Activated naive CD4-positive, alpha-beta T cell treated with Interleukin-2 at 50 U/mL for 16 hours (primary cell): ENCODE measurements at regions not wholly inside any gene's neighbourhood (a gene's known extent, or its start where the extent isn't known, plus 50 kb on each side); places are given as distances from the start of the nearest gene placed in this dataset.
"Not testable (repeated sequence)": the region's sequence is repeated elsewhere in the genome, so short reads cannot be mapped to it uniquely, and the experiment has no call there.

Experiments used
- DNase-seq: peaks from one replicate; pipeline ENCODE4 v3.0.0-alpha.2; 2020

DNA sequence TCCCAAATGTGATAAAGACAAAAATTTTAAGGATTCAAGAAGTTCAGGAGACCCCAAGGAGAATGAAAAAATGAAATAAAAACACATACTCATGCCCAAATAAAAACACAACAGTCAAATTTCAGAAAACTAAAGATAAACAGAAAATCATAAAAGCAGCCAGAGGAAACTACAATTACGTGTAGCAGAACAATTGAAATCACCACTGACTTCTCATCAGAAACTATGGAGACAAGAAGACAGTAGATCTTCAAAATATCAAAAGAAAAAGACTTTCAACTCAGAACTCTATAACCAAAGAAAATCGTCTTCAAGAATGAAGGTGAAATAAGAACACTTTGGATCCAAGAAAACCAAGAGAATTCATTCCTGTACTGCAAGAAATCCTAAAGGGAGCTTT, 54.9 kb downstream of the DIO3 start:
- DNase-seq = no peak

DNA sequence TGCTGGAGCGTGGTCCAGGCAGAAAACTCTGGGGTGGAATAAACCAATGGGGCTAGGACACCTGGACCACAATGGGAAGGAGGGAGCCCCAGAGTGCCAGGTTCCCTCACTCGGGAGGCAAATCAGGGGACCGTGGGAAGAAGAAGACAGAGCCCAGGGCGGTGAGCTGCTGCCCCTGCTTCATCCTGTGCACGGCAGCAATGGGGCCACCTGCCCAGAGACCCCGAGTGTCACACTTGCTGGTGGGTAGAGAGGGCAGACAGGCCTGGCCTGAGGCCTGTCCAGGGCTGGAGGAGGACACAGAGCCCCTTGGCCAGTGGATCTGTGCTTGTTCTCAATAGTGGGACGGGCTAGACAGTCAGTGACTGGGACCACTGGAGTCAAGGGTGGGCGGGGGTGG, 58.2 kb downstream of the DIO3 start:
- no peak for DNase-seq

DNA sequence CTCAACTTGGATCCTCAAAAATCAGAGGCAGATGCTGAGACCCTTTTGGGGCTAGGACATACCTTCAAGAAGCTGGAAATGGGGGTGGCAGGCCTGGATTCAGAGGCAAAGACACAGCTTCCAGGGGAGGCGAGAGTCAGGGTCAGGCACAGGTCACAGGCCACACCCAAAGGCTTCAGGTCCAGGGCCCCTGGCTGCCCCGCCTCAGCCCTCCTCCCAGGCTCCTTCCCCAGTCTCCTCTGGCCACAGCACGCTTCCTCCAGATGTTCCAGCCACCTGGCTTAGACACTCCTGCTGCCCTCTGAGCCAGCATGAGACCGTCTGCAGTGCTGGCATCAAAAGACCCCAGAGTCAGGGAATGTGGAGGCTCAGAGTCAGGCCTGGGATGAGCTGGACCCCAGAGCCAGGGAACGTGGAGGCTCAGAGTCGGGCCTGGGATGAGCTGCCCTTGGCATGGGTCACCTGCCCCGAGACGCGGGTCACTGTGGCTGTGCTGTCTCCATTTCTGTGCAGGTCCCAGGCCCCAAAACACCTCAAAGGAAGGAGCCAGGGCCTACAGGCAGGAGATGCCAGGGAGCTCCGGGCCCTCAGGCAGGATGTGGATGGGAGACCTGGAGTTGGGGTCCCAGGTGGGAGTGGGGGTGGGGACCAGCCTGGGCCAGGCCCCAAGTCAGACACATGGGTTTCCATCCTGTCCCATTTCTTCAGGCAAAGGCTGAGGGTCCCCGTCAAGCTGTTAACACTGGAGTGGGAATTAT, 58.9 kb downstream of the DIO3 start:
- no peak for DNase-seq

DNA sequence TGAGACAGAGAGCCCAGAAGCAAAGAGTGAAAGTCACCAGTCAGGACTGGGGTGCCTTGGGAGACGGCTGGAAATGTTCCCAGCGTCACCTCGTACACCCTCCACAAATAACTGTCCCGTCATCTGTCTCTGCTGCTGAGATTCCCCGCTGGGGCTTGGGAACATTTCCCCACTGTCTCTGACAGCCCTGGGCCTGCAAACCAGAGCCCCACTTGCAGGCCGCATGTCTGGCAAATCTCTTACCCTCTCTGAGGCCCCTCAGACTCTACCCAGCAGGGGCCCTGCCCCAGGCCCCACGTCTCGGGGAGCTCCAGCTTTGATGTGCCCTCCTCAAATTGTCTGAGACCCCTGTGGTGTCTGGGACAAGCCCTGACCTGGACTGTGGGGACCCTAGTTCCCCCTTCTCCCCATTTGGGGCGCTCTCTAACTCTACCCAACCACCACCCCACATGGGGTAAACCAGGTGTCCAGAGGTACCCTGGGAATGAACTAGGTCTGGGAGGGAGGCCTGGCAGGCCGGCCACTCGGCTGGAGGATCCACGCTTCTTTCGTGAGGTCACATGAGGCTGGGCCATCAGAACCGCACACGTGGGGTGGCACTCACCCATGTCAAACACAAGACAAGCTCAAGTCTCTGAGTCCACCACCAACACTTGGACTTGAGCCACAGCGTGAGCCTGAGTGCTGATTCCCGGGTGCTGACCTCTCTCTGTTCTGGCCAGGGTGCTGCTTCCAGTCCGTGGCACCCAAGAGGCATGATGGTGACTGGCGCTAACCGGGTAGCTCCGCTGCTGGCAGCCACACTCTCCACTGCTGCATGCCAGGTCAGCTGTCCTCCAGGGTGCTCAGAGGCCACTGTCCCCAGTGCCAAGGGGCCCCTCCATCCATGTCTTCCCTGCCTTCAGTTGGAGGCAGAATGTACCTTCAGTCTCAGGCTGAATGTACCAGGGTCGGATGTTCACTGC, 59.8 kb downstream of the DIO3 start:
- no peak for DNase-seq

DNA sequence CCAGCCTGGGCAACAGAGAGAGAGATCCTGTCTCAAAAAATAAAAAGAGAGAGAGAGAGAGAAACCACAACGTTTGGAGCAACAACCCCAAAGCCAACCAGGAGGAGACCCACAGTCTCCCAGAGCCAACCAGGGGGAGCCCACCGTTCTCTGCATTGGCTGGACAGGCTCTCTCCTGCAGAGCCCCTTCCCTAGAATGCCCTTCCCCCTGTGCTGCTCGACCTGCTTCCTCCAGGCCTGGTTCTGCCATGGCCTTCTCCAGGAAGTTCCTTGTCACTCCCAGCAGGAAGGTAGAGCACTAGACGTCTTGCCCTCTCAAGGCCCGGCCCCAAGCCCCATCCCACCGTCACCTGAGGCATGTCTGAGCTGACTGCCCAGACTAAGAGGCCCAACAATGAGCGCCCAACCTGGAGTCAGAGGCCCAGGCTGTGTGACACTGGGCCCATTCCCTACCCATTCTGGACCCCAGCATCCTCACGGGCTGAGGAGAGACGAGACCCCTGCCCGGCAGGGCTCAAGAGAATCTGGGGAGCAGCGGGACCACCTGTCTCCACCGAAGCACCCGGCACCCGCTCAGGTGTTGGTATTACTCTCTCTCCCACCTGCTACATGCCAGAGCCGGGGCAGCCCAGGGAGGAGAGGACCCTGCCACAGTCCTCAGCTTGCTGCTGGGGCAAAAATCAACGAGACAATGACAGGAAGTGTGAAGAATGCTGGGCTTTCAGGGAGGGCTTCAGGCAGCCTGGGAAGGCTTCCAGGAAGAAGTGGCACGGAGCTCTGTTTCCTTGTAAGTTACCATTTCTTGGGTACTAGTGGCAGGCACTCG, 61.2 kb downstream of the DIO3 start:
- no peak for DNase-seq

DNA sequence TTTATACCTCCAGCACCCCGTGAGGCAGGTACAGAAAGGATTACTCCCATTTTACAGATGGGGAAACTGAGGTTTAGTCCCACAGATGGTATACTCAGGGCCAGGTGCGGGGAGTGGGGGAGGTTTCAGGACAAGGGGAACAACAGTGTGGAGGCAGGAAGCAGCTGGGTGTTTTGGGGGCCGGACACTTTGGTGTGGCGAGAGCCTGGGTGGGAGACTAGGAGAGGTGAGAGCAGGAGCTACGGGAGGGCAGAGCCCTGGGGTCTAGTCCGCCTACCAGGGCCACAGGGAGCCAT, 61.7 kb downstream of the DIO3 start:
- DNase-seq = no peak

DNA sequence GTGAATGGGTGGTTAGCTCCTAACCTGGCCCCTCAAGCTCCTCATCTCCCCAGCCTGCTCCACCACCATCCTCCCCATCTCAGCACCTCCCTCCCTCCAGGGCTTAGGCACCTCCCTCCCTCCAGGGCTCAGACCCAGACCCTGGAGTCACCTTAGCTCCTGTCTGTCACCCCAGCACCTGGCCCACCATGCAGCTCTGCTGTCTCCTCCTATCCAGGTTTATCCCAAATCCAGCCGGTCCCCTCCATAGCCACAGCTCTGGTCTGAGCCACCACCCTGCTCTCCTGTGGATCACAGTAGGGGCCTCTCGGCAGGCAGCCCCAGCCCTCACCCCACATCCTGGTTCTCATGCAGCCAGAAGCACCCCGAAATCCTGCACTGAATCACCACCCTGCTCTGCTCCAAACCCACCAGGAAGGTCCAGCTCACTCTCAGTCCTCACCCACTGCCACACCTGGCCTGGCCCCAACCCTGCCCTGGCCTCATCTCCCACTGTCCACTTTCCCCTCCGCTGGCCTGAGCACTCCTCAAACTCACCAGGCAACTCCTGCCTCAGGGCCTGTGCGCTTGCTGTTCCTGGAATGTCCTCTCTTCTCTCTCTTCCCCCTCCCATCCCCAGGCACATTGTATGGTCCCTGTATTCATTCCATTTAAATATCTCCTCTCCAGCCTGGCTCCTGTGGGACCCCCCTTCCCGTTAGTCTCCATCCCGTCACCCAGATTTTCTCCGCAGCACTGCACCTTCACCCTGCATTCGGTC, 62.6 kb downstream of the DIO3 start:
- DNase-seq = no peak

DNA sequence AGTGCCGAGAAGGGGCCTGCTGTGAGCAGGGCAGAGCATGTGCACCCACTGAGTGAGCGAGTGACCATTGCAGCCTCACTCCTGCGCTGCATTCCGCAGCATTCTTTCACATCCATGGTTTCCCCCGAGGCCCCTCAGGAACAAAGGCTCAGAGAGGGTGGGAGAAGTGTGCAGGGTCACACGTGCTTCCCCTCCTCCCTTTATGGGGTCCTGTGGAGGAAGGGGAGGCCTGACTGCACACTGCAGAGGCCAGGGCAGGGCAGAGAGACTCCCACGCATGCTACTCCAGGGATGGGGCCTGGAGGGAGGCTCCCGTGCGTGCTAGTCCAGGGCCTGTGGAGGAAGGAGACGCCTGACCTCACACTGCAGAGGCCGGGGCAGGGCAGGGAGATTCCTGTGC, 63.2 kb downstream of the DIO3 start:
- no peak for DNase-seq

DNA sequence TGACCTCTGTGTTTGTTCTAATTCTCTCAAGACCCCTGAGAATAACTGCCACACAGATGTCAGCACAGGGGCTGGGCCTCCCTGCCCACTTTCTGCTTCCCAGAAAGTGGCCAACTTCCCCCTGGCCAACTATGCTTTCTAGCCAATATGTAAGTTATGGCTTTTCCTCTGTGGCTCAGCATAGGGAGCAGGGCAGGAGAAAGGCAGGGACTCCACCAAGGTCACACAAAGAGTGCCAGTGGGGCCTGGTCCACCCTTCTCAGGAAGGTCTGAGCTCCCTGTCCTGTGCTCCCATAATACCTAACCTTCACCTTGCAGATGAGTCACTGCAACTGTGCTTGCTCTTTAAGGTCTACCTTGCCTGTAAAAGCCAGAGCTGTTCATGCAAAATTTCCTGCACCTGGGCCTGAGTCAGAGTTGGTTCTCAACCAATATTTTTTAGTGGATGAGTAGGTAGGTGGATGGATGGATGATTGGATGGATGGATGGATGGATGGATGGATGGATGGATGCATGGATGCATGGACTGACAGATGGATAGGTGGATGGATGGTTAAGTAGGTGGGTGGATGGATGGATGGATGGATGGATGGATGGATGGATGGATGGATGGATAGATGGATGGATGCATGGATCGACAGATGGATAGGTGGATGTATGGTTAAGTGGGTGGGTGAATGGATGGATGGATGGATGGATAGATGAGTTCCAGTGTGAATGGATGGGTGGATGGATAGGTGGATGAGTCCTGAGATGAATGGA, 64.2 kb downstream of the DIO3 start:
- no peak for DNase-seq

DNA sequence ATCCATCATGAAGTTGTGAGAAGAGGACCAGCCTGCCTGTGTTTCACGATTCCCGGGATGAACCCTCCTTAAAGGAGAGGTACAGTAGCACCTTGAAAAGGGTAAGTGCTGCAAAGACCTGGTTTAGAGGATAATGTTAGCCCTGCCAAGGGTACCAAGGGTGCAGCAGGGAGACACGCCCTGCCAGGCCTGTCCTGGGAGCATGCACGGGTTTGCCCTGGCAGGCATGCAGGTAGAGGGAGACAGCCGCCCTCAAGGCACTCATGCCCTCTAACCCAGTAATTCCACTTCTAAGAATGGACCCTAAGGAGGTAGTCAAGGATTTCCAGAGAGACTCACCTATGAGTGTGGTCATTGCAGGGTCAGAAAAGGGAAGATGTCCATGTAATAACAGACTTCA, 65.0 kb downstream of the DIO3 start:
- no peak for DNase-seq

DNA sequence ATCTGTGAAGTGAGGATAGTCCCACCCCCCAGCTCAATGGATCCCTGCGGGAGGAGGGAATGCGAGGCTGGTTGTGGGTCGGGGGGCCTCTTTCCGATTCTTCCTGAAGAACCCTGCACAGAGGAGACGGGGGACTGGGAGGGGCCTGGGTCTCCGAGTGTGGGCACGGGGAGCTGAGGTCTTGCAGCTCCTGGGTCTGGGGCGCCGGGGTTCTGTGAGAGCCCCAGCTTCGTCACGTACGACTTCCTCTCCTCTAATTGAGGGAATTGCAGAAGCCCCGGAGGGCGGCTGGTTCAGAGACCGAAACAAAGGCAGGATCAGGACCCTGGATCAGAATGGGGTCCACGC, 66.6 kb downstream of the DIO3 start:
- DNase-seq = no peak

DNA sequence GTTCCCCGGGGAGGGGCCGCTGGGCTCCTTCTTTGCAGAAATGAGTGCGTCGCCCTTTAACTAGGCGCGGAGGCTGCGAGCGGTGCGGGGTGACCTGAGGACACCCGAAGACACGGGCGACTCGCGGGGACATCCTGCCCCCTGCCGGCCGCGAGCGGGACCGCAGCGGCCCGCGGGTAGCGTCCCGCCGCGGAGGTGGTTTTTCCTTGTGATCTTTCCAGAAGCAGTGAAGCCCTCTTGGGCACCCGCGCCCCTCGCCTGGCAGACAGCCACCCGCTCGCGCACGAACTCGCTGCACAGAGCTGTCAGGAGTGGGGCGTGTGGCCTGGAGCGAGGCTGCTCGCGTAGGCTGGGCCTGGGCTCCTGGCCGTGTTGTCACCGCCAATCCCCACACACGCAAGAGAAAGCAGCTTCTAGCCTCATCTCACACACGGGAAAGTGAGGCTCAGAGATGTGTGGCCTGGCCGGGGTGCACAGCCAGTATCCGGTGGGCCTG, 67.2 kb downstream of the DIO3 start:
- peak; percentile 74 for DNase-seq

DNA sequence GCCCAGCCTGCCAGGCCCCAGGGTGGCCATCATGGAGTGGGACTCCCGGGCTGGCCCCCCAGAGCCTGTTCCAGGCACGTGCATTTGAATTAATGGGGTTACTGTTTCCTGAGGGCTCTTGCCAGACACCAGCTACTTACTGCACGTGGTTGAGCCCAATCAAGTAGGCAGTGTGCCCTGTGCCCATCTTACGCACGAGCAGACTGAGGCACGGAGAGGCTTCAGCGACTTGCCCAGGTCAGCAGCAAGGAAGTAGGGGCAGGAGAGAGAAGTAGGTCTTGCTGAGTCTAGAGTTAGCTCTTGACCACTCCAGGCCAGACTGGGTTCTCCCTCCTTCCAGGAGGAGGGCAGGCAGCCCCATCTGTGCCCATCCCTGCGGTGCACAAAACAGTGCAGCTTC, 67.7 kb downstream of the DIO3 start:
- DNase-seq = no peak

DNA sequence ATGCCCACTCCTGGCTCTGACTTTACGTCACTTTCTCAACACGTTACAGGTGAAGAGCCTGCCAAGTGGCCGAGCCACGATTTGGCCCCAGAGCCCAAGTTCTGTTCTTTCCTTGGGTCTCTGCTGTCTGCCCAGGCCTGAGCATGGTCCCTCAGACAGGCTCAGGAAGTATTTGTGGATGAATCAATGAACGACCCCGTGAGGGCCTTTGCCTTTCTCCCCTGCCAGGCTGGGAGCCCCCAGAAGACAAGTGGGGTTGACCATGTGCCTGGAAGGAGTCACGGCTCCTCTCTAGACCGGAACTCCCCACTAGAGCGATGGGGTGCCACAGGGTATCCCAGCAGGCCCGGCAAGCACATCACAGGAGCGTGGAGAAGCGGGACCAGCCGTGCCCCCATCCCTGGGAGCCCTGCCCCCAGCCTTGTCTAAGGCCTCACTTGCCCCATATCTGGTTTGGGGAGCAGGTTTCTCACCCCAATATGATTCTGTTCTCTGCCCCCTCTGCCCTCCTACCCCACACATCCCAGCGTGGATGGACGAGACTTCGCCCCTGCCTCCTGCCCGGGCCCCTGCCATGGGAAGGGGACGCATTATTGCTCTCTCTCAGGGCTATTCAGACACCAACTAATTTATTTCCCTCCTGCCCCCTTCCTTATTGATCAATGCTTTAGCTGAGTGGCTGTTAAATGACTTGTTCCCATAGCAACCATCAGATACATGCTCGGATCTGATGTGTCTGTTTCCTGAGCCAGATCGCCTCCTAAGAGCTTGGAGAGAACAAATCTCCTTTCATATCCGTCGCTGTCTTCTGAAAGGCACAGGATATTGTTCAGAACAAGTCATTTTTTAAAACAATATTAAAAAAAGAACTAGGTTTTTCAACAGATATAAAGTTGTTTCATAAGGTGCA, 69.0 kb downstream of the DIO3 start:
- DNase-seq = no peak

DNA sequence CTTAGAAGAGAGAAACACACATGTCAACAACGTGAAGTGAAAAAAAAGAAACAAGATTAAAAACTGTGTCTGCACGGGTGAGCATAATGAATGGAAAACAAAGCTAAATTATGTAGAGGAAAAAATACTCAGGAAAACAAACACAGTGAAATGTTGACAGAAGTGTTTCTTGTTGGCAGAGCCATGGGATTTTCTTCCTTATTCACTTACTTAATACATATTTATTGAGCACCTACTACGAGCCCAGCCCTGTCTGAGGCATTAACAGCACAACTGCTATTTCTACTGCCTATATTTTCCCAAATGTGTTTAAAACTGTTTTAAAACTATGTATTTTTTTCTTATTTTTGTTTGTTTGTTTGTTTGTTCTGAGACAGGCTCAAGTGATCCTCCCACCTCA, 69.9 kb downstream of the DIO3 start:
- no peak for DNase-seq

DNA sequence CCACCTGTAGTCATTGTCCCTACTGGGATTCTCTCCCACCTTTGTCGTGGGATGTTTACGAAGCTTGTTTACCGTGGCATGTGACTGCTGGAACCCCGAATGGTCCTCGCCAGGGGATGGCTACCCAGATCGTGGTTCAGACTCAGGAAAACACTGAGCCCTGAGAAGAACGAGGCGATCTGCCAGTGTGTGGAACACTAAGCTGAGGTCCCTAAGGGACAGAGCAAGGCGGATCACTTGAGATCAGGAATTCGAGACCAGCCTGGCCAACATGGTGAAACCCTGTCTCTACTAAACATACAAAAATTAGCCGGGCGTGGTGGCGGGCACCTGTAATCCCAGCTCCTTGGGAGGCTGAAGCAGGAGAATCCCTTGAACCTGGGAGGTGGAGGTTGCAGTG, 70.7 kb downstream of the DIO3 start:
- DNase-seq = not testable (repeated sequence)

DNA sequence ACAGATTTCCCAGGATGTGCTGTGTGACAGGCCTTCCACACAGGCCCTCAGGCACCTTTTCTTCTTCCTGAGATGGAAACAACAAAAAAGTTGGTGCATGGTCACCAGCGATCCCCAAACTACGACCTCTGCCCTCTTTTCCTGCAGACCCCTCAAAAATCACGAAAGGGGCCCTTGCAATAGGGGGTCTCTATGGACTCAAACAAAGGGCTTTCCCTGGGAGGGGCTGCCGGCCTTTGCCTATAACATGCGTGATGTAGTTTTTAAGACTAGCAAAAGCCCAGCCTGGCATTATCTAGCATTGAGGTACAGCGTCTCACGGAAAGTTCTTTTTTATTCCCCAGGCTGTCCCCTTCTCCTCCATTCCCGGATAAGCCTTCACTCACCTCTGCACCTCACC, 71.2 kb downstream of the DIO3 start:
- no peak for DNase-seq

DNA sequence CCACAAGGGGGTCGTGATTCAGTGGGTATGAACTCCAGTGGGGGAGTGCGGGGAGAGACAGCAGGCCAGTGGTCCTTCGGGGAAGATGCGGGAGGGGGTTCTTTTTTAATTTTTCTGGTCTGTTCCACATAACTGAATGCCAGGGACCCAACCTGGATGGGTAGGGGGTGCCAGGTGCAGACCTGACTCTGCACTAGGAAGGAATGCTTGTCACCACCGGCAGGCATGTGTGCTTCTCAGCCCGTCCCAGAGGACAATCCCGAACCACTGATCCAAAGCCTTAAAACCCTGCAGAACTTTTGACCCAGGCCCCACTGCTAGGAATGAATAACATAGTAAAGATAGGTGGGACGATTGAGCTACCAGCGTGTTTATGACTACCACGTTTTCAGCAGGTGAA, 72.0 kb downstream of the DIO3 start:
- no peak for DNase-seq

DNA sequence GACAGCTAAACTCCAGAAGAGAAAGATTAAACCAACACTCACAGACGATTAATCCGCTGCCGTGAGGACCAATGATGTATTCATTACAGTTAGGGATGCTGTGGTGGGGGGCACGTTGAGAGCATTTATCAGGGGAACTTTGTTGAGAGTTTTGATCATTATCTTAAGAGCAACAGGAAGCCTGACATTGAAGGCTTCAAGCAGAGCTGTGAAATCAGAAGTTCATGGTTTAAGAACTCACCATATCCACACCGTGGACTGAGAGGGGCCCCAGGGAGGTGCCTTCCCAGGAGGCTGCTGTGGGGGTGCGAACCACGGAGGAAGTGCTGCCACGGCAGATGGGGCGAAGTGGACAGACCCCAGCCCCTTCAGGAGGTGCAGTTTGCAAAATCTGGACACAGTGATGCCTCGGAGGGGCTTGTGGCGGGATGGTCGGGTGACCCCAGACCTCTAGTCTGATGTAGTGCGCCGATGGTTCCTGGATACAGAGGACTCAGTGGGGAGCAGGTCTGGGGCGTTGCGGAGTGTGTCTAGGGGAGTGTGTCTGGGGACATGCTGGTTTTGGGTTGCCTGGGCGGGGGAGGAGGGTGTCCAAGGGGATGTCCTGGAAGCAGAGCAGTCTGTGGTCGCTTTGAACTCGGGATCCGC, 73.0 kb downstream of the DIO3 start:
- DNase-seq = no peak
